Right lung (tissue), 2 donors: ENCODE measurements at regions not wholly inside any gene's neighbourhood (a gene's known extent, or its start where the extent isn't known, plus 50 kb on each side); places are given as distances from the start of the nearest gene placed in this dataset.
"Not testable (repeated sequence)": the region's sequence is repeated elsewhere in the genome, so short reads cannot be mapped to it uniquely, and the experiment has no call there.

Source experiments
- DNase-seq, 2 donors: peaks; one replicate each; pipeline ENCODE4 v3.0.0-alpha.2; 2013

DNA sequence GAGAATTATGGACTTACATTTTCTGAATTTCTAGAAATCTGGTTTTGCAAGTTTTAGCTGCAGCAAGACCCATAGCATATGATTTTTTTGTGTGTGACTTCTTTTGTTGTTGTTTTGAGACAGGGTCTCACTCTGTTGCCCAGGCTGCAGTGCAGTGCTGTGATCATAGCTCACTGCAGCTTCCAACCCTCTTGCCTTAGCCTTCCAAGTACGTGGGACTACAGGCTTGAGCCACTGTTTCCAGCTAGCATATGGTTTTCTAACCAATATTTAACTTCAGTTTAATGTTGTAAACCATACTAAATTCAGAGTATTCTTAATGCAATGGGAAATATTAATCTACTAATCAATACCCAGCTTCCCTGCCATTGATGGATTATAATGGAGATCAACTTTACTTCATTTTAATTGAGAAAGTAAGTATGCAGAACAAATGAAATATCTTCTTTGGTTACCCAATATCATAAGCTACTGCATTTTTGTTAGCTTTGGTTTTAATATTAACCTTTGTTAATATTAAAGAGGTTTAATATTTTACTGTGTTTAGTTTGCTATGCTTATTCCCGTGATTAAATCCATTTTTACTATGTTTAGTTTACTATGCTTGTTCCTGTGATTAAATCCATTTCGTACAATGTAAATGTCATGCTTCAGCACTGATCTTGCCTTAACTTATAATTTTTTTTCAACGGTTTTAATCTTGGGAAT lies 273.4 kb upstream of the TMEFF2 start:
- DNase-seq: no peak

DNA sequence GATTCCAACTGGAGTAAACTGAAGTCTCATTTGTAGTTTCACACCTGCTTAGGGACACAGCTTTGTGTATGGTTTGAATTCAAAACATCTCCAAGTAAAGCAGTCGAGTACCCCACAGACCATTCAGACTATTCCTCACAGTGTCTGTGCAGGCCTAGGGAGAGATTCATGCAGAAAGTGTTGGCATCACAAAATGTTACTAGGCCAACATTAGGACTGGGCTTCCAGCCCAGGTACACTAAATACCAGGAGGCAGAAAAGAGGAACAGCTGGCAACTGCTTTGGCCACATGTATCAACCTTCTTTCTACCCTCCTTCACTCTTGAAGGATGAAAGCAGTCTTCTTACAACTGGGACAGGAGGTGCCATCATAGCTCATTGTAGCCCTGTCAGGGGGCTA lies 270.4 kb upstream of the TMEFF2 start:
- no peak for DNase-seq

DNA sequence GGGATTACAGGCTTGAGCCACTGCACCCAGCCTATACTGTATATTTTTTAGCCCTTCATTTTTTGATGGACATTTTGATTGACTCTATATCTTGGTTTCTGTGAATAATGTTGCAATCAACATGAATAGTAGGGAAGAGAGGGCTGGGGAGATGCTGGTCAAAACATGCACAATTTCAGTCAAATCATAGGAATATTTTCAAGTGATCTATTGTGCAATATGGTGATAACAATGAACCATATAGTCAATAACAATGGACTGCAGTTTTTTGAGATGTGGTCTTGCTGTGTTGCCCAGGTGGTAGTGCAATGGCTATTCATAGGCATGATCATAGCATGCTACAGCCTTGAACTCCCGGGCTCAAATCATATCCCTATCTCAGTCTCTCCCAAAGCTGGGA lies 264.7 kb upstream of the TMEFF2 start:
- DNase-seq: no peak

DNA sequence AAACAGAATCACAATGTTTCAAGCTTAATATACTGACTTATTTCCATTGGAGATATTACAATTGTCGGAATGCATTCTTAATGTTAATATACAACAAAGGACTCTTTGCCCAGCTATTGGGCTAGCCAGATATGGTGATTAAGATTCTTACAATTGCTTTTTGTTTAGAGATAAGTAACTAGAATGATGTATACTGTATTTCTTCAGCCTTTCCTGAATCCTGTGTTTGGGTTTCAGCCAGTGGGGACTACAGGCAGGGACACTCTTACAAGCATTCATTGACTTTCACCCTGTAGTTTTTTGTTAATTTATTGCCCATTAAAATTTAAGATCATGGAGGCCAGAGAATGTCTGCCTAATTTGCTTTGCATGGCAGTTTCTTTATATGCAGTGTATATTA lies 254.1 kb upstream of the TMEFF2 start:
- no peak for DNase-seq

DNA sequence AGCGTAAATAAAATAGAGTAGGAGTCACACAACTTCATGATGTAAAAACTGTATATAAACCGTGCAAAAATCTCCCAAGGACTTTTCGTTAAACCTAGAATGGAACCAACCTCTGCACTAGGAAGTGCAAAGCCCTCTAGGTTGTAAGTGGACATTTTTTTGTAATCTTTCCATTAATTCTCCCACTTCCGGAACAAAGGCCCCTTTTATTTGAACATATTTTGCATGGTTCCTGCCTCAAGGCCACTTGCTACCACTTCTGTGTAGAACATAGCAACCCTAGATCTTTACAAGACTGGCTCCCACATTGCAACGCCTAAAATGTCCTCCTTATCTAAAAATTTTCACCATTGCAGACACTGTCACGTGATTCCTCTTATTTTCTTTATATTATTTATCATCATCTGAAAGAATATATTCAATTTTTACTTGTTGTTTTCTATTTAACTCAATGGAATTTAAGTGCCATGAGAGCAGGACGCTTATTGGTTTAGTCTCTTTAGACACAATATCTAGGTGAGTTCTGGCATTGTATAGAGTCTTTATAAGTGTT lies 249.6 kb upstream of the TMEFF2 start:
- no peak for DNase-seq

DNA sequence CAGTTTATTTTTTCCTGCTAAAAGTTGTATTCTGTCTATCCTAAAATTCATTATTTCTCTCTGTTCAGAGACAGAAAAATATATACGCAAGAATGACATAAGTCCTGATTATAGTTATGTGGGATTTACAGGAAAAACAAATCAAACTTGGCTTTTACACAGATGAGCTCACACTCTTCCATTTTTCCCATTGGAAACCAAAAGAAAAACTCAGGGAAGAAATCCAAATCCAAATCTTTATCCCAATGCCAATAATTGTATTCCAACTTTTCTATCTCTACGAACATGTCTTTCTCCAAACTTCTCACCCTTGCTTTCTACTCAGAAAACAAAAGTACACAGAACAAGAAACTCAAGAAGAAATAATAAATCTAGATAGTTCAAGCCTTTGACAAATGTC lies 249.1 kb upstream of the TMEFF2 start:
- no peak for DNase-seq

DNA sequence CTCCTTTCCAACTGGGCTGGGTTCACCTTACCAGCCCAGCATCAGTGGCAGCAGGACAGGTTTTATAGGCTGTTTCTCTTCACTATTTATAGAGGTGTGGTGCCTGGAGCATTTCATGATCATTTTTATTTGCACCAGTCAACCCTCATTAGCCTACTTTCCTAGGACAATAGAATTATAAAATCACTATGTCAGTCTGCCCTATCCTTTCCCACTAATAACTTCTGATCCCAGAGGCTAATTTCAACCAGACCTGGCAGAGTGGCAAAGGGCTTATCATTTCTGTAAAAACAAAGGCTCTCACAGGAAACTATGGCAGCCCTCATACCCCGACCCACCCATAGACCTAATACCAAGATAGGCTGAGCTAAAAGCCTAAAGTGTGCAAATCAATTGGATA lies 243.5 kb upstream of the TMEFF2 start:
- DNase-seq: no peak

DNA sequence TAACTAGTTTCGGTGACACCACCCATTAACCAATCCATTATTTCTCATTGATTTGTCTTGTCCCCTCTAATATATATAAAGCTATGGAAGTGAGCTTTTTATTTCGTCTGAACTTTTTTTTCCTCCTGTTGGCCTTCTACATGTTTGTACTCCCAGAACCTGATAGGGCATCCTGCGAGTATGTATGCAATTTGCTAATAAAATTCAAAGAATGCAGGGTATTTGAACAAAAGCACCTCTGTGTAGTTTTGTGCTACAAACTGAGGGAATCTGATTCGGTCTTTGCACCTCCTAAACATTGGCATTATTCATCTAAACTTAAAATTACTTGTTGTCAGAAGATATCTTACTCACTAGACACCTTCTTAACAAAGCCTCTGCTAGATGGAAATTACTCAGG lies 242.9 kb upstream of the TMEFF2 start:
- DNase-seq: no peak

DNA sequence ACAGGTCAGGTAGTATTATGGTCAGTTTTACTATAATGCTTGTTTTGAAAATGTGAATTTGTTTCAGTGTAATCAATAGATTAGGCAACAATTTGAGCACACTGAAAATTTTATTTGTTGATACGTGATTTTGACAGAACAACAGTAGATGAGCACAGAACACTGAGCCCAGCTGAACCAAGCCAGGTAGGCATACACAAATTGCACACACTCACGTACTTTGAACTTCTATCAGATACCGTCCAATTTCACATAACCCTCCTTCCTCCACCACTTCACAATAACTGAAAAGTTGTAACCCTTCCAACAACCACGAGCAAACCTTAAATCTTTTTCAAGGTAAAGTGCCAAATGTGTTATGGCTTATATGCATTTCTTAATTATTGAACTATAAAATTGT lies 229.5 kb upstream of the TMEFF2 start:
- DNase-seq: no peak

DNA sequence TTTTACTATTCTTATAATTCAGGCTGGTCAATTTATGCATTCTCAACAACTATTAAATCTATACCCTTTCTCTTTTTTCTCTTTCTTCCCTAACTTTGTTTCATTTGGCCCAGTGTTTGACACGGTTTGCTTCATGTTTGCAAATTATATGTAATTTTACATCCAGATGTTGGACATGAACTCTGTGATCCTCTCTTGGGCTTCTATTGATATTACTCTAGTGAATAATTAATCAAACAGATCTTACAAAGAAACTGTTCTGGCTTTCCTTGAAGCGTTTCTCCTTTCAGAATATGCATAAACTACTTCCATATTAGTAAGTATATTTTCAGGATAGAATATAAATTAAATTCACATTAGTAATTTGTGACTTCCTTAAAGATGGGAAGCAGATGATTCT lies 225.1 kb upstream of the TMEFF2 start:
- no peak for DNase-seq

DNA sequence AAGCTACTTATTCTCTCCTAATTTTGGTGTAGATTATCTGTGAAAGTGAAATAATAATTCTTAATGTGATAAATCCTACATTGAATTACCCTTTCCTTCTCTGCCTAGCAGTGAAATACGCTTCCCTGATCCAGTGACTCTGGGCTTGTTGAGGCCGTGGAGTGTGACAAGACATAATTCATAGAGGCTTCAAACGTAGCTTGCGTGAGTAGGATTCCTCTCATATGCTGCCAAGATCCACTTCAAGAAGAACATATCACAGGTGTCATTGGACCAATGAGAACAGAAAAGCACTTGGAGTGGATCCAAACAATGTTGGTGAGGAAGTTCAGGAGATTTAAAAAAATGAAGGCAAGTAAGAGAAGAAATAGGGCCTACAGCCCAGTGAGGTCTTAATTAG lies 221.3 kb upstream of the TMEFF2 start:
- DNase-seq: no peak

DNA sequence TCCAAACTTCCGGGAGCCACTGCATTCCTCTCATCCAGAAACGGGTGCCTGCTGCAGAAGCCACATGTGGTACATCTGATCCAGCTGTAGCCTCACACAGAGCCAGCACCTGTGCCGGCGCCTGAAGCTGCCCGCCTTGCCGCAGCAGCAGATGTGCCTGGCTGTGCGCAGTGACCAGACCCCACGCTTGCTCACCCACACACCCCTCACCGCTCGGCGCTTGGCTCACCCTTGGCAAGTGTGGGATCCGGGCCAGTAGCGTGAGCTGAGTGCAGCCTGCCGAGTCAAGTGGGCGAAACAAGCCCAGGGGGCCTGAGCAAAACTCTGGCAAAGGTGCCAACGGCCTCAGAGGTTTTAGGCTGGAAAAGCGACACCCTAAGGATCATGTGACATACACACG lies 220.1 kb upstream of the TMEFF2 start:
- DNase-seq: no peak

DNA sequence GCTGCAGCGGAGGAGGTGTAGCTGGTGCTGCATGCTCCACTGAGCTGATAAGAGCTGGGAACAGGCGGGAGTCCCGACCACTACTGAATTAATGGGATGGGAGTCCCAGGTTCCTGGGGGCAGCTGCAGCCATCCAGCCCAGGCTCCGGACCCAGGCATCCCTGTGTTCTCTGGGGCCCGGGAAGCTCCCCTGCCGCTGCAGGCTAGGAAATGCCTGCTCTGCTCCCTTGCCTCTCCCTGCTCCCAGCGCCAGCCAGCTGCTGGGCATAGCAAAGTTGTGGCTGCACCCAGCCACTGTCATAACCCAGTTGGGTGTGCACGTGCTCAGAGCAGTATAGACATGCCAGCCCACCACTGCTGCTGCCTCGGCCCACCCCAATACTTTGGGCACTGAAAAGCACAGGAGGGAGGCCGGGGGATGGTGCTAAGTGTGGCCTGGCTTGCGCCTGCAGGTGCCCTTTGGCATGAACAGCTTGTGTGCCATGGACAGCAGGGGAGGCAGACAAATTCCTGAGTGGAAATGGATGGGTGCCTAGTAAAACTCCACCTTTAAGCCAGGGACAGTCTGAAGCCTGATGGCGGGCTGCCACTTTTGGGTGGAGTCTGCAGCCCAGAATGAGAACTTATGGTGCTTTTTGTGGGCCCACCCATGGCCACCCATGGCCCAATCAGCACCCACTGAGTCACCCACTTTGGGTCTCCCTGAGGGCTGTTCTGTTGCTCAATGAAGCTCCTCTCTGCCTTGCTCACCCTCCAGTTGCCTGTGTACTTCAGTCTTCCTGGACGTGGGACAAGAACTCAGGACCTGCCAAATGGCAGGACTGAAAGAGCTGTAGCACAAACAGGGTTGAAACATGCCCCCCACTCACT lies 219.3 kb upstream of the TMEFF2 start:
- DNase-seq: no peak

DNA sequence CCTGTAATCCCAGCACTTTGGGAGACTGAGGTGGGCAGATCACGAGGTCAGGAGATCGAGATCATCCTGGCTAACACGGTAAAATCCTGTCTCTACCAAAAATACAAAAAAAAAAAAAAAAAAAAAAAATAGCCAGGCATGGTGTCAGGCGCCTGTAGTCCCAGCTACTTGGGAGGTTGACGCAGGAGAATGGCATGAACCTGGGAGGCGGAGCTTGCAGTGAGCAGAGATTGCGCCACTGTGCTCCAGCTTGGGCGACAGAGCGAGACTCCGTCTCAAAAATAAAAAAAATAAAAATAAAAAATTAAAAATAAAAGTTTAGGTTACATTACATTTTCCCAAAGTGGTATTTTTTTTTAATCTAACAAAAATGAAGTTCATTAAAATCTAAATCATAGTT lies 218.1 kb upstream of the TMEFF2 start:
- not testable (repeated sequence) for DNase-seq

DNA sequence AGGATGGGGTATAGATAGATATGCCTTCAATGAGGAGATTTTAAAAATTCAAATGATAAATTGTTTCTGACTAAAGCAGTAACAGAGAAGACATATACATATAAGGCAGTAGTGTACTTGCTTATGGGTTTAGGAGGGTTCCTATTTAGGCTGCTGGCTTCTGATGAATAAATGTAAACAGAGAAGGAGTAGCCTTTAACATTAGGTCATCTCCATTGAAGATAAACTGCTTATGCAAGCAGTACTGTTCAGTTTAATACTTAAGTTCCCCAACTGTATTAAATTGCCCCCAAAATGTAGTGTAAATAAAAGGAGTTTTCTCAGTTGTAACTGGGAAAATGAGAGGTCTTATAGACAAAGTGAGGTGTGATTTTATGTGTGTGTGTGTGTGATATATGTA lies 217.7 kb upstream of the TMEFF2 start:
- DNase-seq: no peak

DNA sequence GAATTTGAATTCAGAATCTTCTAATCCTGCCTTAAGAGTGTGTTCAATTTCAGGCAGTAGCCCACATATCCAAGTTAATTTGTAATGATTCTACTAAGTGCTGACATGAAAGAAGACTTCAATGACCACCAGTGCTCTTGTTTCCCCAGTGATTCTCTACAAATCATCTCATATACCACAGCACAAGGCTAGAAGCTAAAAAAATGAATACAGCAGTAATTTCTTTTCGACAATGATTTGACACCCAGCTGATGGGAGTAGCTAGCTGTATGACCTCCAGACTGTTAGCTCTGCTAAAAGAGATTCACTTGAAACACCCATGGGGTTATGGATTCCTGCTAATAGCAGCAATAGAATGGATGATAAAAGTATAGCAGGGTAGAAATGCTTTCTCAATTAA lies 217.0 kb upstream of the TMEFF2 start:
- DNase-seq: no peak

DNA sequence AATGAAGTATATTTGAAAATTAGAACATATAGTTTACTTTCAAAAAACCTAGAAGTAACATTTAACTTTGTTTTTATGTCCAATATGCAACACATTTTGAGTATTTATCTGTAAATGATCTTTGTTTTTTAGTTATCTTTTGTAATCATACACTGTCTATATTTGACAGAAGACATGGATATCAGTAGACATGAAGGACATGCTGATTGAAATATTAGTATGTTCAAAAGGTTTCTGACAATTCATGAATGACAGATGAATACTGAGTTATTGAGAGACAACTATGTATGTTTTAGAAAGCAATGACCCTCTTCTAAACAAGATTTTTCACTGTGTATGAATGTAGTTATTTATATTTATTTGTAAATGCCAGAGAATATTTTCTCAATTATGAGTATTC lies 215.6 kb upstream of the TMEFF2 start:
- DNase-seq: no peak

DNA sequence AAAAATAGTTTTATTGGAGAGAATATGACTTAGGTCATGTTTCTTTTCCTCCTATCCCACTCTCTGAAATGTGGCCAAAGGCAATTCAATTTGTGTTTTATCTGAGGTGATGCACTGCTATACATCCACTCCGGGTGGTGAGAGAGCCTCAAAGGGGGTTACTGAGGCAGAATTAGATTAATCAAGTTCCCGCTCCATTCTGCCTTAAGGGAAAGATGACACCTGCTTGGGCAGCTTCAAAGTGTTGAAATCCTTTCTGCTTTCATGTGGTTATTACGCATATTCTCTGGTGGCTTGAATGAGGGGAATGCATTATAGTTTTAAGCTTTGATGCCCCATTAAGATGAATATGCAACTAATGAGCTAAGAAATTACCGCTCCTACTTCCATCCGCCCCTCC lies 213.0 kb upstream of the TMEFF2 start:
- no peak for DNase-seq

DNA sequence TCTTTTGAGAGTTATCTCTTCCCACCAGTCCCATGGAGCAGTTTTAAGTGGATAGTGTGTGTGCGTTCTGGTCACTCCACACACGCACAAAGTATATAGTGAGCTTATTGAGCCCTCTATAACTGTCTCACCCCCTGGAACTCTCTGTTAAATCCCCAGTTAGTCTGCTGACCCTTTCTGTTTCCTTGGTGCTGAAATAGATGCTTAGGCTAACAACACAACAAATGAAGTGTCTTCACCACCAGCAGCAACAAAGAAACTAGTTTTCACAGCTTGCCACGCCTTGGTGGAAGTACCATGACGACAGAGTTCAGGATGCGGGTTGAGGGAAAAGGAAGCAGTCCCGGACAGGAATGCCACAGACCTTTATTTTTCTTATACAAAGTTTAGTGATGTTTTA lies 203.5 kb upstream of the TMEFF2 start:
- no peak for DNase-seq

DNA sequence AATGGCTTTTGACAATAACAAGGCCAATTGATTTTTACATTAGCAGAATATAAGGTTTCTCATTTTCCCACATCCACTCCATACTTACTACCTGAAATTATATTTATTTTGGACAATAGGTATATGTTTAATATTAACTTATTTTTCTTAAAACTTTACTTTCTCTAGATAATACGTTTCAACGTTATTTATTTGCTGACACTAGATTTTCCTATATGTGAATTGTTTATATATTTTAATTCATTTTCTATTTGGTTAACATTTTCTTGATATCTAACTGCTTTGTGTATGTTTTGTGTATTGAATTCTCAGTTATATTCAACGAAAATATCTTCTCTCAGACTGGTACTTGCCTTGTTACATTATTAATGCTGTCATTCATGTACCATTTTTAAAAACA lies 199.9 kb upstream of the TMEFF2 start:
- no peak for DNase-seq

DNA sequence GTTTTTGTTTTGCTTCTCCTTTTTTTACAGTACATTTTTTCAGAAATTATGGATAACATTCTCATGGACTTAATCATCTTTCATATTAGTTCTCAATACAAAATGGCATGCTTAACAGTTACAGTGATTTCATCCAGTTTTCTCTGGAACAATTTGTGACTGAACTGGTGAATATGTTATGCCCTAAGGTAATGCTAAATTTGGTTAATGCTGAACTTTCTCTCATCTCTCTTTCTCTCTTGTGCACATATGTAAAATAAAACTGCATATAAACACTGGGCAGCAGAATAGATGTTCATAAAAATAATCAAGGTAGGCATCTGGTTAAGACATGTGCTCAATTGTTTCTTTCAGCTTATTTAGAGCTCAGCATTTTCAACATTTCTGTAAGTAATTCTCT lies 196.3 kb upstream of the TMEFF2 start:
- no peak for DNase-seq

DNA sequence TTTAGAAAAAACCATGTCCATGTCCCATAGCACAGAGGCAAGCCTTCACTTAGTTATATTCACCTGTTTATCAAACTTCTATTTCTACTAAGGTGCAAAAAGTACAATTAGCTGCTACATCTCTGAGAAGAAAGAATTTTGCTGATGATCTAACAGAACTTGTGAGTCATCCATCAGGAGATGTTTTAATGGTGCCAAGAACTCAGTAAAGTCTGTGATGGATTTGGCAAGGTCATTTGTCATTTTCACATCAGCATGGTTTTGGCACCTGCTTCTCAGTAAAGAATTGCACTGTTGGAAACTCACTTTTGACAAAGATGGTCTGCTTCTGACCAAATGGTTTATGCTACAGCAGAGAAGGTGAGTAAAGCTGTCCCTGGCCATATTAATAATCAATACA lies 195.7 kb upstream of the TMEFF2 start:
- no peak for DNase-seq

DNA sequence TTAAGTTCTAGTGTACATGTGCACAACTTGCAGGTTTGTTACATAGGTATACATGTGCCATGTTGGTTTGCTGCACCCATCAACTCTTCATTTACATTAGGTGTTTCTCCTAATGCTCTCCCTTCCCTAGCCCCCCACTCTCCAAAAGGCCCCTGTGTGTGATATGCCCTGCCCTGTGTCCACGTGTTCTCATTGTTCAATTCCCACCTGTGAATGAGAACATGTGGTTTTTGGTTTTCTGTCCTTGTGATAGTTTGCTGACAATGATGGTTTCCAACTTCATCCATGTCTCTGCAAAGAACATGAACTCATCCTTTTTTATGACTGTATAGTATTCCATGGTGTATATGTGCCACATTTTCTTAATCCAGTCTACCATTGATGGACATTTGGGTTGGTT lies 189.5 kb upstream of the TMEFF2 start:
- not testable (repeated sequence) for DNase-seq
